GM19023 (cell line): ENCODE measurements at regions not wholly inside any gene's neighbourhood (a gene's known extent, or its start where the extent isn't known, plus 50 kb on each side); places are given as distances from the start of the nearest gene placed in this dataset.

Source experiments
- ATAC-seq: cut with Tn5 transposase; IDR thresholded peaks from one replicate; pipeline ENCODE4 v1.9.1; 2021; ENCODE audit warnings: mild to moderate bottlenecking, moderate library complexity; ENCODE audit not compliant: unreplicated experiment

- ATAC-seq = no peak
These were observed 399.8 kb downstream of the CDH7 start for GRCh38 chr18:66150650-66151049.

DNA sequence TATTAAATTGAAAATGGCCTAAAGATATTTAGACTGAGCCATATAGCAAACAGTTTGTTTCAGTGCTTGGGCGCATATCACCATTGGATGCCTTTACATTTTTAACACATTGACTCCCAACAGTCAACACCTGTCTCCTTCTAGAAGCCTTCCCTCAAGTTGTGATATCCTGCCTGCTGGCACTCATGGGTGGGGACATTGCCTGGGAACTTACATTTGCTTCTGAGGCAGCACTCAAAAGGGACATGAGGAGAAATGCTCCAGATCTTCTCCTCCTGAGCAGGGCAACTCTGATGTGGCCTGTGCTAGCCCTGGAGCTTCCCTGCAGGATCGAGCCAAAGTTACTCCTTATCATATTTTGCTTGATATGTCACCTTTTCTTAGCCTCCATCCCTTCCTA is 392.2 kb downstream of the CDH7 start:
- no peak for ATAC-seq

GRCh38 chr18:66141716-66142115 is 390.9 kb downstream of the CDH7 start:
- no peak for ATAC-seq

DNA sequence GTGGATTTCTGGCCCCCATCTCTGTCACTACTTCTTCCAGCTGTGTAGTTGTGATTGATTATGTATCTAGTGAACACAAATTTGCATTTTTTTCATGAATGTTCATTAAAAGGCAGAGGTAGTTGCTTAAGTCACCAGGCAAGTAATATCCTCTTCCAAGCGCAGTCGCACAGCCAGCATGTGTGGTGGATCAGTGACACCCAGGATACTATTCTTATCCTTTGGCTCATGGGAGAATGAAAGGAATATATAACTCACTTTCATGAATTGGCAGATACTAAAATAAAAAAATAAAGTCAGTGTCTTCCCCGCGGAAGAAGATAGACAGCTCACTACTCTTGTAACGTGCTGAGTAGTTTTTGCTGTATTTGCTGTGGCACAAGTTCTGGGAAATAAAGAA is 387.8 kb downstream of the CDH7 start:
- ATAC-seq = no peak

GRCh38 chr18:66136039-66136438 is 385.2 kb downstream of the CDH7 start:
- no peak for ATAC-seq

DNA sequence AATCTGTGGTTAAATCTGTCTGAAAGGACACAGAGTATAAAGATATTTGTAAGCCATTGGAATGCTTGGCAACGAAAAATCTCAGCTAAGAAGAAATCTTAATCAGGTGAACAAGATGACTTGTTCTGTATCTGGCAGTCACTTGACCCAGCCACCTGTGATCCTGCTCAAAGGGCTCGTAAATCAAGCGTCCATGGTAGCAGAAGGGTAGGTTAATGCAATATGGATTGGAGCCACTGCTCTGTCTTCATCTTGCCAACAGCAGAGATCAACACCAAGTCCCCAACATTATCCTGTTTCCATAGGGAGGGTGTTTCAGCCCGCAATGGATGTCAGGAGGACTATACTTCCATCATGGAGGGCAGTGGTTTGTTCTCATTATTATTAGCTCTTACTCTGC is 378.4 kb downstream of the CDH7 start:
- ATAC-seq = no peak

GRCh38 chr18:66126266-66126665 is 375.5 kb downstream of the CDH7 start:
- no peak for ATAC-seq

- ATAC-seq = no peak
These were observed 373.6 kb downstream of the CDH7 start for GRCh38 chr18:66124394-66124793.

- no peak for ATAC-seq
These were observed 368.5 kb downstream of the CDH7 start for GRCh38 chr18:66119347-66119746.

DNA sequence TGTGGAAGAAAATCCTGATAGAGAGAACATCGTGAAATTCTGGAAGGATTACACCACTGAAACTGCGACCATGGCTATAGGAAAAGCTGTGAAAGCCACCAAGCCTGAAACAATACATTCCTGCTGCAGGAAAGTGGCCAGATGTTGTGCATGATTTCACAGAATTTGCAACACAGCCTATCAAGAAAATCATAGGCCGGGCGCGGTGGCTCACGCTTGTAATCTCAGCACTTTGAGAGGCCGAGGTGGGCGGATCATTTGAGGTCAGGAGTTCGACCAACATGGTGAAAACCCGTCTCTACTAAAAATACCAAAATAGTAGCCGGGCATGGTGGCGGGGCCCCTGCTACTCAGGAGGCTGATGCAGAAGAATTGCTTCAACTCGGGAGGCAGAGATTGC is 360.2 kb downstream of the CDH7 start:
- no peak for ATAC-seq

- ATAC-seq = no peak
These were observed 359.8 kb downstream of the CDH7 start for GRCh38 chr18:66110607-66111006.

GRCh38 chr18:66109981-66110380 is 359.2 kb downstream of the CDH7 start:
- ATAC-seq = no peak

GRCh38 chr18:66107546-66107945 is 356.7 kb downstream of the CDH7 start:
- no peak for ATAC-seq

DNA sequence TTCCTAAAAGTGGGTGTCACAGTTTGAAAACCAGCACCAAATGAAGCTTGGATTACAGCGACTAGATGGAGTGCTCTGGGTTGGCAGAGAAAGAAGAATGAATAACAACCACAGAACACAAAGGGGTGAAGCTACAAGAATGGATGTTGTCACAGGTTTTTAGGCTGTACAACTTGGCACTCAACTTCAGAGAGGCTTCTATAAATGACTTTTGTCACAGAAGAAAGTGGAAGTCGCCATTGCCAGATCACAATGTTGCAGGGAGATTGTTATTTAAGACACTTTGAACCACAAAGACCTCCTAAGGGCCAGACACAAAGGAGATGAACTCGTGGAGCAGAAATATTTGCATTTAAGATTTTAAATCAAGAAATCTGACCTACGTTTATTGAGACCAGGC is 354.2 kb downstream of the CDH7 start:
- no peak for ATAC-seq

GRCh38 chr18:66103550-66103949 is 352.7 kb downstream of the CDH7 start:
- ATAC-seq = no peak

DNA sequence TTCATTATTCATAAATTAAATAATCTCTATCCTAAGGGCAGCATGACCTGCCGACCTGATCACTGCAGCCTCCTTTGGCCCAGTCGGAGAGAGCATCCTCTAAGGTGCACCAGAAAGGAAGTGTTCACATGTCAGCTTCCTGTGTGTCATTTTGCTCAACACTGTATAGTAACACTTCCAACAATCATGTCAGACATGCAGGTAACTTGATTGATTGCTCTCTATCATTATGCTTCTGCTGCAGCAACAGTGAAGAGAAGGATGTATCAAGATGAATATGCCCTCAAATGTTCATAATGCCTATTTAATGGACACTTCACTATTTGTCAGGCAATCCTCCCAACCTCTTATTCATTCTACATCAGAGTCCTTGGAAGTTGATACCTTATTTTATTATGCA is 332.3 kb downstream of the CDH7 start:
- ATAC-seq = no peak

DNA sequence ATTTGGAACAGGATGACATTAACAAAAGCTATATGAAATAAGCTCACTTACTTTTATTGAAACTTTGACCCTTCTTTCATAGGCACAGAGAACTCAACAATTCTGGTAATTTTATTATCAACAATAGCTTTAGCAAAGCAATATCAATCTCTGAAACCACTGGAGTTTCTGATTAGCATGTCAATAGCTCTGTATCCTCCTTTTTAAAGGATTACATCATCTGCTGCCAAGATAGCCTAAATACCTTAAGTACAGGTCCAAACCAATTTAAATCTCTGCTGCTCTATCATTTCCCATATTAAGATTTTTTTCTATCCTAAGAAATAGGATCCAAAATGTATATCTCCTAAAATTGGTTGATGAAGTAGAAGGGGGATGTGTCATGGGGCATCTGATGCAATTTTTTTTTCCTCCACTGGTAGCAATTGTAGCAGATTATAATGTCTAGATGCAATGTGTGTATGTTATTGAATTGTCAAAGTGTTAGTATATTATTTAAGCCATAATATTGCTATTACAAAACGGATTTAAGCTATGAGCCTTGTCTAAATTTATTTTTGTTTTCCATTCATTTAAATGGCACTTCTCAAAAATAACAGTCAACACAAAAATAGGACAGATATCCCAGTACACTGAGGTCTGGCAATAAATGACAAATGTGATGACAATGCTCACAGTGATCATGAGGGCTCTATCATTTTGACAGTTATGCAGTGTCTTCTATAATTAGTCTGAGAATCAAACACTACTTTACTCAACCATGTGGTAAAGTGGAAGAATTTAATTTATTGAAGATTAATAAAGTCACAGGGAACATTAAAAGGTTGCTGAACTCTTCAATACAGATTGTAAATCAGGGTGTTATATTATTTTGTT is 328.4 kb downstream of the CDH7 start:
- no peak for ATAC-seq

DNA sequence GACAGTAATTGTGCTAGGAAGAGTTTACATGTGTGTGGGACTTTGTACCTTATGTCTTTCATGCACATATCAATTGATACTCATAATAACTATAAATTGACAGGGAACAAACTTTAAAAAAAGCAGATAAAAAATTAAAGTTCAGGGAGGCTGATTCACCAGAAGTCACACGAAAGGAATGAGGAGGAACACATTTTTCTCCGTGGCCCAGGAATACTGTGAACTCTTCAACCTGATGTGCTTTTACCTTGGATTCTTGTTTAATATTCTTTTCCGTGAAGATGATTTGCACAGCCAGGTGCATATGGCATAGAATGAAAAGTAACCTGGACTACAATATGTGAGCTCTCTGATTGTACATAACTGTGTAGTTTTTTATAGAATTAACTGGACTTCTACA is 326.3 kb downstream of the CDH7 start:
- ATAC-seq = no peak

- ATAC-seq = no peak
These were observed 315.4 kb downstream of the CDH7 start for GRCh38 chr18:66066191-66066590.

DNA sequence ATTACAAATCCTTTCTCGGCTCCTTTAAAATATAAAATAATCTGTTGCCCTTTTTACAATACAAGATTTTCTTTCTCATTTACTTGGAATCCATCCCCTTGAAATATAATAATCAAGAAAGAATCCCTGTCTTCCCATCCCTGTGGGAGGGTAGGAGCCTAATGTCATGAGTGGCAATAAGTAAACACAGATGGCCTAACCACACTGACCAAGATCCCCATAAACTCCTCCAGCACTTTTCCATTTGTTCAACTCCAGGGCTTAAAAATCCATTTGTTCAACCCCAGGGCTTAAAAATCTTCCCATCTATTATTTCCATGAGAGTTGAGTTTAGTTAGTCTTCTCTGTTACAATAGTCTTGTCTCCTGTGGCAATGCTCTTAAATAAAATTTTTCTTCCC is 297.6 kb downstream of the CDH7 start:
- ATAC-seq = no peak

DNA sequence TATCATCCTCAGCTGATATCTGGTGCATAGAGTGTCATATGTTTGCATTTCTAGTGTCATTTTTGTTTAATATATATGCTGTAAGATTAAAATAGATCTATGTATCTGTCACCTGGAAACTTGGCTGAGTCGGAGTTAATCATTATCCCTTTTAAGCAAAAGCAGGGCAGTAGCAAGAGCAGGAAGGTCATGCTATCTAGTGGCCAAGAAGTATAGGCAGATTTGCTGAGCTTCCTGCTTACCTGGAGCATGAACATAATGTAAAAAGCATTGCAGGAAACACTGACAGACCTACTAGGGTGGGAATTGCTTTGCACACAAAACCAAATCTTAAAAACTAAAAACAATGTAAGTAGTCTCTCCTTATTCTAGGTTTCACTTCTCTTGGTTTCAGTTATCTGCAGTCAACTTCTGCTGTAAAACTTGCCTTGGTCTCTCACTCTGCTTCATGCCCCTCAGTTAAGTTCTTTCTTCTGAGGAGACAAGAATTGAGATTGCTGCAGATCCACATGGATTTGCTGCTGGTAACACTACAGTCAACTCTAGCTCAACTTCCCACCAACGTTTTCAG is 295.3 kb downstream of the CDH7 start:
- ATAC-seq = peak; percentile 75

DNA sequence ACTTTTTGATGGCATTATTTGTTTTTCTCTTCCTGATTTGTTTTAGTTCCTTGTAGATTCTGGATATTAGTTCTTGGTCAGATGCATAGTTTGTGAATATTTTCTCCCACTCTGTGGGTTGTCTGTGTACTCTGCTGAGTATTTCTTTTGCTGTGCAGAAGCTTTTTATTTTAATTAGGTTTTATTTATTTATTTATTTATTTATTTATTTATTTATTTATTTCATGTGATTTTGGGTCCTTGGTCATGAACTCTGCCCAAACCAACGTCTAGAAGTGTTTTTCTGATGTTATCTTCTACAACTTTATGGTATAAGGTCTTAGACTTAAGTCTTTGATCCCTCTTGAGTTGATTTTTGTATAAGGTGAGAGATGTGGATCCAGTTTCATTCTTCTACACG is 292.2 kb downstream of the CDH7 start:
- no peak for ATAC-seq

DNA sequence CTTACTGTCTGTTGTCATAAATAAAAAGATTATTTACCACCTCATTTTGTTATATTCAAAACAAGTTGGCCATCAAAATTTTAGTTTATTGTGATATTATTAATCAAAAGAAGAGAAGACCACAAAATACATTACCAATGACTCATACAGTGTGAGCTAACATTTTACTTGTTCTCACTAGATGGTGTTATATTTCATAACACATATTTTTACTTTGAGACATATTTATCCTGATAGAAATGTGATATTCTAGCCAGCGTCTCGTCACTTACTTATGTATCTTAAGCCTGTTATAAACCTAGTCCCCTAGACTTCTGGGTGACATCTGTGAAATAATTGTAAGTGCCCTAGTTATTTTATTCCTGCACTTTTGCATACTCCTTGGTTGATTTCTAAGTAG is 263.2 kb downstream of the CDH7 start:
- ATAC-seq = no peak
